ENCODE measurements at regions not wholly inside any gene's neighbourhood (a gene's known extent, or its start where the extent isn't known, plus 50 kb on each side); places are given as distances from the start of the nearest gene placed in this dataset.

- no peak for ATAC-seq (replicated peaks in 6 of 8)
- WGBS, 10 experiments = 43 to 100% (median 80%) methylated on average over 1 to 5 of the region's 9 CpGs; no CpG with 5 or more reads in 4 of the 10 experiments
- no peak overlapping the region for H3K4me3 ChIP-seq
- in situ Hi-C loops (cut with MboI; ENCODE audit: low pct_unique_long_range_greater_than_20kb in 2 of 9, low sequenced_read_pairs in 9 of 9, unreplicated experiment in 9 of 9) = loop anchor here in 1 of 9 experiments (25.0 kb wide), 1 partner anchor 94 kb away; no protein-coding TSS in a partner anchor
- H3K4me1 ChIP-seq (replicated peaks in 1 of 2) = no peaks in the 10 kb centered on the region
- no peak overlapping the region for H3K27ac ChIP-seq
Measured at GRCh38 chr10:42943025-42943818, 133.6 kb upstream of the RET start.

- Histone ChIP-seq H3K4me1 (replicated peaks in 1 of 2) (no peaks in the 10 kb centered on the region), H3K27ac (no peak overlapping the region), H3K4me3 (no peak overlapping the region)
- ATAC-seq (replicated peaks in 6 of 8) = no peak
- WGBS, 10 experiments = 0 to 100% (median 50%) methylated on average over 1 to 2 of the region's 2 CpGs; no CpG with 5 or more reads in 1 of the 10 experiments
- in situ Hi-C loops (cut with MboI; ENCODE audit: low pct_unique_long_range_greater_than_20kb in 2 of 9, low sequenced_read_pairs in 9 of 9, unreplicated experiment in 9 of 9) = loop anchor here in 1 of 9 experiments (25.0 kb wide), 1 partner anchor 89 kb away; no protein-coding TSS in a partner anchor
Measured at GRCh38 chr10:42948040-42948439, 128.8 kb upstream of the RET start.

DNA sequence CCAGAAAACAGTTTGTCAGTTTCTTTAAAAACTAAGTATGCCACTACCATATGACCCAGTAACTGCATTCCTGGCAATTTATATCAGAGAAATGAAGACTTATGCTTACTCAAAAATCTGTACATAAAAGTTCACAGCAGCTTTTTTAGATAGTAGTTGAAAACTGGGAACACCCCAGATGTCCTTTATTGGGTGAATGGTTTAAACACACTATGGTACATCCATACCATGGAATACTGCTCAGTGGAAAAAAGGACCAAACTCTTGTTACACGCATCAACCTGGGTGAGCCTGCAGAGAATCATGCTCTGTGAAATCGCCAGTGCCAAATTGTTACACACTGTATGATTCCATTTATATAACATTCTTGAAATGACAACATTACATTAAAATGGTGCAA lies 127.6 kb upstream of the RET start:
- Histone ChIP-seq H3K4me3 (no peak overlapping the region), H3K4me1 (replicated peaks in 1 of 2) (no peaks in the 10 kb centered on the region), H3K27ac (no peak overlapping the region)
- ATAC-seq (replicated peaks in 6 of 8) = no peak
- in situ Hi-C loops (cut with MboI; ENCODE audit: low pct_unique_long_range_greater_than_20kb in 2 of 9, low sequenced_read_pairs in 9 of 9, unreplicated experiment in 9 of 9) = loop anchor here in 1 of 9 experiments (25.0 kb wide), 1 partner anchor 88 kb away; no protein-coding TSS in a partner anchor
- 0 to 100% (median 62%) methylated on average over 1 to 2 of the region's 2 CpGs; no CpG with 5 or more reads in 4 of the 10 experiments for WGBS, 10 experiments

- Histone ChIP-seq H3K4me1 (replicated peaks in 1 of 2) (no peaks in the 10 kb centered on the region), H3K4me3 (no peak overlapping the region), H3K27ac (no peak overlapping the region)
- in situ Hi-C loops (cut with MboI; ENCODE audit: low pct_unique_long_range_greater_than_20kb in 2 of 9, low sequenced_read_pairs in 9 of 9, unreplicated experiment in 9 of 9) = no loop called here
- WGBS, 10 experiments = 3 to 100% (median 73%) methylated on average over 2 to 14 of the region's 27 CpGs
- no peak for ATAC-seq (replicated peaks in 6 of 8)
Measured at GRCh38 chr10:42950606-42951485, 126.0 kb upstream of the RET start.

- in situ Hi-C loops (cut with MboI; ENCODE audit: low pct_unique_long_range_greater_than_20kb in 2 of 9, low sequenced_read_pairs in 9 of 9, unreplicated experiment in 9 of 9) = no loop called here
- 10 to 73% (median 50%) methylated on average over 2 to 7 of the region's 39 CpGs; no CpG with 5 or more reads in 5 of the 10 experiments for WGBS, 10 experiments
- ATAC-seq (replicated peaks in 6 of 8) = peak in 3 of 8 experiments; percentile 65 to 69 (median 69)
- Histone ChIP-seq H3K27ac (no peak overlapping the region), H3K4me1 (replicated peaks in 1 of 2) (no peaks in the 10 kb centered on the region), H3K4me3 (no peak overlapping the region)
Measured at GRCh38 chr10:42951486-42952251, 125.2 kb upstream of the RET start.

DNA sequence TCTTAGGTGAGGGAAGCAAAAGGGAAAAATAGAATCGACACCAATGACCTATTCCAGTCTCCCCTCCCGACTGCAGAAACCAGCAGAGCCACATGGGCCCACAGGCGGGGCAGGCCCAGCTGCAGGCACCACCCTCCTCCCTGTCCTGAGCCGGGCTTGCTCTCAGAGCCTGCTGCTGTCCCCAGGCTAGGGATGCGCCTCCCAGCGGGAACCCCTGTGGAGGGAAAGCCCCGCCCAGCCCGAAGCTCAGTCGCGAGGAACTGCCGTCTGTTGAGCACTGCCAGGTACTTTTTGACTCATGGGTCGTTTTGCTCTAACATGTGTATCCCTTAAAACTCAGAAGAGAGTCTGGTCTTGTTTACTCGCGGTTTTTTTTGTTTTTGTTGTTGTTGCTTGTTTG lies 124.5 kb upstream of the RET start:
- Histone ChIP-seq H3K27ac (no peak overlapping the region), H3K4me3 (no peak overlapping the region), H3K4me1 (replicated peaks in 1 of 2) (no peaks in the 10 kb centered on the region)
- in situ Hi-C loops (cut with MboI; ENCODE audit: low pct_unique_long_range_greater_than_20kb in 2 of 9, low sequenced_read_pairs in 9 of 9, unreplicated experiment in 9 of 9) = no loop called here
- ATAC-seq (replicated peaks in 6 of 8) = peak; percentile 41 to 98 (median 80)
- 0 to 40% (median 10%) methylated on average over 1 to 10 of the region's 14 CpGs; no CpG with 5 or more reads in 2 of the 10 experiments for WGBS, 10 experiments

DNA sequence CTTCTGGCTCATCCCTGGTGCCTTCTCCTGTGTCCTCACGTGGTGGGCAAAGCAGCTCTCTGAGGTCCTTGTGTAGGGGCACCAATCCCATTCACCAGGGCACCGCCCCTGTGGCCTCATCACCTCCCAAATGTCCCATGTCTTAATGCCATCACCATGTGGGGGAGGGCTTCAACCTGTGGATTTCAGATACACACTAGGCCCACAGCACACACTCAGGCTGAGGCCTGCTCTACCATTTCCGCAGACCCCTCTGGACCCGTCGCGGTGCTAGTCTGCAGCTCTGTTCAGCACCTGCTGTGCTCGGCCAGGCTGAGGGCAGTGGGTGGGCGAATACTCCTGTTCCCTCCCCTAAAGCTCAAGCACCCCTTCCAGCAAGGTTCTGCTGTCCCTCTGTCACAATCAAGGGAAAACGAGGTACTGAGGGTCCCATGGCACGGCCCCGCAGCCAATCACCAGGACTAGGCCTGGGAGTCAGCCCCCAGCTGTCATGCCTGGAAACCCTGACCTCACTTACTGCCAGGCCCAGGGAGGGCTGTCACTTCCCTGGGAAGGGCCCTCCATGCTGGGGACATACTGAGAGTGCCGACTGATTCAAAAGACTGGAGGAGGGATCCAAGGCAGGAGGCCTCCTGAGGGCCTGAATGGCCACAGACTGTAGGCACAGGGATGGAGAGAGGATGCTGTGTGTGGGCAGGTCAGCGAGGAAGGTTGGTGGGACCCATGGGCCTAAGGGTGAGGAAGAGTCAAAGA lies 123.8 kb upstream of the RET start:
- no peak overlapping the region for H3K4me3 ChIP-seq
- in situ Hi-C loops (cut with MboI; ENCODE audit: low pct_unique_long_range_greater_than_20kb in 2 of 9, low sequenced_read_pairs in 9 of 9, unreplicated experiment in 9 of 9) = no loop called here
- 20 to 100% (median 84%) methylated on average over 1 to 8 of the region's 13 CpGs; no CpG with 5 or more reads in 4 of the 10 experiments for WGBS, 10 experiments
- H3K27ac ChIP-seq = no peak overlapping the region
- ATAC-seq (replicated peaks in 6 of 8) = no peak
- no peaks in the 10 kb centered on the region for H3K4me1 ChIP-seq (replicated peaks in 1 of 2)

DNA sequence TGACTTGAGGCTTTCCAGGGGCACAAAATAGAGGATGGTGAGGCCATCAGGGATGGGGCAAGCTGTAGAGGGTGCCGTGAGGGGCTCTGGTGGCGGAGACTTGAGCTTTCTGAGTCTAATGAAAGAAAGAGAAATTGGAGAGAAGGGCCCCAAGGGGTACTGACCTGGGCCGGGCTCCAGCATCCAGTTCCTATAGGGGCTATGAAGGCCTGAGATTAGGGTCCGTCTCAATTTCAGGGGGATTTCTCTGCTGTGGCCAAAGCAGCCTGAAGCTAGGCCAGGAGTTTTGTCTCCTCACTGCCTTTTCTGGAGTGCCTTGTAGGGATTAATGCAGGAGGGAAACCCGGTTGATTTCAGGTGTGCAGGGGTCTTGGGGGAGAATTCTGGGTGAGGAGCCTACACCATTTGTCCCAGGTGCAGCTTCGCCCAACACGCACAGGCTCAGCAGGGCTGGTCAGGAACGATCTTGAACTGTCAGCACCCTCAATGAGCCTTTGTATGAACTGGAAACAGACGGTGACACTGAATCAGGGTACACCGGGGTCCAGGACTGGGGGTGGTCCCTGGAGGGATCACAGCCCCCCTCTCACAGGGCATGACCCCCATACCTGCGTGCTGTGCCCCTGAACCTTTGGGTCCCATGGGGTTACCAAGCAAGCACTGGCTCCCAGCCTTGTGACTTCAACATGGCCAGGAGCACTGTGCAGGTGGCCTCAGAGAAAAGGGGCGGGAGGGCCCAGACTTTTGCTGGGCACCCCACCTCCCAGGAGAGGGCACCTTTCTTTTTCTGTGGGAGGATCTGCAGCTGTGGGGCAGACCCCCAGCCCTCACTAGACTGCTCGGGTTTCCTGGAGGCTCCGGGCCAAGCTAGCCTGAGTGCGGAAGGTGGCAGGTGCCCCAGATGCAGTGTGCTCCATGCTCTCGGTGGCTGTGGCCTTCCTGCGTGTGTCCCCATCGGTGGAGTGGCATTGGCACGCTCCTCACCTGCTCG lies 122.9 kb upstream of the RET start:
- WGBS, 10 experiments = 42 to 100% (median 78%) methylated on average over 2 to 4 of the region's 20 CpGs; no CpG with 5 or more reads in 2 of the 10 experiments
- no peak for ATAC-seq (replicated peaks in 6 of 8)
- H3K4me3 ChIP-seq = no peak overlapping the region
- no peaks in the 10 kb centered on the region for H3K4me1 ChIP-seq (replicated peaks in 1 of 2)
- in situ Hi-C loops (cut with MboI; ENCODE audit: low pct_unique_long_range_greater_than_20kb in 2 of 9, low sequenced_read_pairs in 9 of 9, unreplicated experiment in 9 of 9) = no loop called here
- no peak overlapping the region for H3K27ac ChIP-seq

DNA sequence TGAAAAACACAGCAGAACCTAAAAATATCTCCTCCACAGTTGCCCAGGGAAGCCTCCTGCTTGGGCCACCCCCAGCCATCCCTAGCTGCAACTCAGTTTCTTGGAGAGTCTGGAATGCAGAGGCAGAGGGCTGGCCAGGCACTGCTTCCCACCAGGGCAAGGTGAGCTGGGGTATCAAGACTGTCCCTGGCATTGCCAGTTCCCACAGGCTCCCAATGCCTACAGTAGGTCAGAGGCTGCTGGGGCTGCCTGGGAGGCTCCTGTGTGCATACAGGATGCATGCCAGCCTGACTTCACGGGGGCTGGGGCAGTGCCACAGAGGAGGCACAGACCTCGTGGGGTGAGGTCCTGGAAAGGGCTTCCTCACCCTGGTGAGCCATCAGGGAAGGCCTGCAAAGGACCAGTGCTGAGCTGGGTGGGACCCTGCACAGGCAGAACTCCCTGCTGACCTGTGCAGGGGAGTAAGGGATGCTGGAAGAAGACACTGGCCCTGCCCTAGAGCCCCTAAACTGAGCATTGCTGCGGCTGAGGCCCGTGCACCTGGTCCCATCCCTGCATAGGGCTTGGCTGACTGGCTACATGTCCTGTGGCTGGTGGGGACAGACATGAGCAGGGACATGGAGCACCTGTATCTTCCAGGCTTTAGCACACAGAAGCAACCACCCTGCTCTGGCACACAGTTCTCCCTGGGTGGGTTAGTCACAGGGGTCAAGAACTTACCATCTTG lies 121.9 kb upstream of the RET start:
- in situ Hi-C loops (cut with MboI; ENCODE audit: low pct_unique_long_range_greater_than_20kb in 2 of 9, low sequenced_read_pairs in 9 of 9, unreplicated experiment in 9 of 9) = no loop called here
- ATAC-seq (replicated peaks in 6 of 8) = no peak
- Histone ChIP-seq H3K27ac (no peak overlapping the region), H3K4me1 (replicated peaks in 1 of 2) (no peaks in the 10 kb centered on the region), H3K4me3 (no peak overlapping the region)
- 8 to 50% methylated on average over 2 of the region's 4 CpGs; no CpG with 5 or more reads in 8 of the 10 experiments for WGBS, 10 experiments

- no peaks in the 10 kb centered on the region for H3K4me1 ChIP-seq (replicated peaks in 1 of 2)
- WGBS, 10 experiments = 0 to 90% (median 83%) methylated on average over 2 of the region's 3 CpGs; no CpG with 5 or more reads in 7 of the 10 experiments
- no peak for ATAC-seq (replicated peaks in 6 of 8)
- in situ Hi-C loops (cut with MboI; ENCODE audit: low pct_unique_long_range_greater_than_20kb in 2 of 9, low sequenced_read_pairs in 9 of 9, unreplicated experiment in 9 of 9) = no loop called here
- H3K27ac ChIP-seq = no peak overlapping the region
- no peak overlapping the region for H3K4me3 ChIP-seq
Measured at GRCh38 chr10:42955493-42955889, 121.4 kb upstream of the RET start.

DNA sequence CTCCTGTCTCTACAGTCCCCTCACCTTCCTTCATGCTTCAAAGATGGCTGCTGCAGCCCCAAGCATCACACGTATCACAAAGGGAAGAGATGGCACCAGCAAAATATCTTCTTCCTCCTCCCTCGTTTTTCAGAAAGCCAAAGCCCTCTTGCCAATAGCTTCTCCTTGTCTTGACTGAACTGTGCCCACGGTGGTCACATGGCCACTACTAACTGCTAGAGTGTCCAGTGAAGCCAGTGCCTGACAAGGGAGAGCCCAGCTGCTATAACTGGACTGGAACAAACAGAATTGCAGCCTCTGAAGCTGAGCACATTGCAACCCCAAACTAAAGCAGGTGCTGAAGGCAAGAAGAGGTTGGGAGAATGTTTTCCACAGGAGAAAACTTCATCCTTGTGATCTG lies 120.8 kb upstream of the RET start:
- no peak for ATAC-seq (replicated peaks in 6 of 8)
- in situ Hi-C loops (cut with MboI; ENCODE audit: low pct_unique_long_range_greater_than_20kb in 2 of 9, low sequenced_read_pairs in 9 of 9, unreplicated experiment in 9 of 9) = no loop called here
- WGBS, 10 experiments = 0 to 80% (median 25%) methylated on average over 1 to 3 of the region's 3 CpGs; no CpG with 5 or more reads in 6 of the 10 experiments
- Histone ChIP-seq H3K4me1 (replicated peaks in 1 of 2) (no peaks in the 10 kb centered on the region), H3K4me3 (no peak overlapping the region), H3K27ac (no peak overlapping the region)
